HK-2 (cell line): ENCODE measurements at regions not wholly inside any gene's neighbourhood (a gene's known extent, or its start where the extent isn't known, plus 50 kb on each side); places are given as distances from the start of the nearest gene placed in this dataset.
A peak's percentile ranks its signal among the peaks of the same experiment; 100 is the strongest.
"Not testable (repeated sequence)": the region's sequence is repeated elsewhere in the genome, so short reads cannot be mapped to it uniquely, and the experiment has no call there.

Experiments
- DNase-seq: peaks from one replicate; pipeline ENCODE4 v3.0.0-alpha.2; 2018; ENCODE audit not compliant: unreplicated experiment

- peak; percentile 15 for DNase-seq
Observed at GRCh38 chr3:10703875-10704274, 112.2 kb upstream of the SLC6A11 start.

- no peak for DNase-seq
Observed at GRCh38 chr3:10706156-10706739, 109.8 kb upstream of the SLC6A11 start.

- no peak for DNase-seq
Observed at GRCh38 chr3:10706740-10707399, 109.2 kb upstream of the SLC6A11 start.

GRCh38 chr3:10707400-10708215 lies 108.4 kb upstream of the SLC6A11 start:
- DNase-seq: no peak

- no peak for DNase-seq
Observed at GRCh38 chr3:10708216-10708893, 107.7 kb upstream of the SLC6A11 start.

- DNase-seq: no peak
Observed at GRCh38 chr3:10709110-10709781, 106.8 kb upstream of the SLC6A11 start.

- DNase-seq: no peak
Observed at GRCh38 chr3:10712121-10712520, 103.9 kb upstream of the SLC6A11 start.

- no peak for DNase-seq
Observed at GRCh38 chr3:10713656-10714055, 102.4 kb upstream of the SLC6A11 start.

GRCh38 chr3:10715886-10716285 lies 100.1 kb upstream of the SLC6A11 start:
- no peak for DNase-seq

GRCh38 chr3:10716964-10717363 lies 99.1 kb upstream of the SLC6A11 start:
- no peak for DNase-seq

- DNase-seq: no peak
Observed at GRCh38 chr3:10717756-10718155, 98.3 kb upstream of the SLC6A11 start.

- no peak for DNase-seq
Observed at GRCh38 chr3:10721101-10721500, 94.9 kb upstream of the SLC6A11 start.

GRCh38 chr3:10722911-10723310 lies 93.1 kb upstream of the SLC6A11 start:
- DNase-seq: no peak

GRCh38 chr3:10723991-10724390 lies 92.0 kb upstream of the SLC6A11 start:
- DNase-seq: no peak

GRCh38 chr3:10725067-10725466 lies 91.0 kb upstream of the SLC6A11 start:
- DNase-seq: no peak

- no peak for DNase-seq
Observed at GRCh38 chr3:10725846-10726245, 90.2 kb upstream of the SLC6A11 start.

- DNase-seq: no peak
Observed at GRCh38 chr3:10726787-10727186, 89.2 kb upstream of the SLC6A11 start.

GRCh38 chr3:10729439-10729838 lies 86.6 kb upstream of the SLC6A11 start:
- no peak for DNase-seq

- no peak for DNase-seq
Observed at GRCh38 chr3:10732292-10732691, 83.7 kb upstream of the SLC6A11 start.

- no peak for DNase-seq
Observed at GRCh38 chr3:10733297-10733696, 82.7 kb upstream of the SLC6A11 start.

GRCh38 chr3:10736444-10736843 lies 79.6 kb upstream of the SLC6A11 start:
- not testable (repeated sequence) for DNase-seq

GRCh38 chr3:10737785-10738184 lies 78.2 kb upstream of the SLC6A11 start:
- DNase-seq: no peak
